ENCODE measurements at regions not wholly inside any gene's neighbourhood (a gene's known extent, or its start where the extent isn't known, plus 50 kb on each side); places are given as distances from the start of the nearest gene placed in this dataset.

DNA sequence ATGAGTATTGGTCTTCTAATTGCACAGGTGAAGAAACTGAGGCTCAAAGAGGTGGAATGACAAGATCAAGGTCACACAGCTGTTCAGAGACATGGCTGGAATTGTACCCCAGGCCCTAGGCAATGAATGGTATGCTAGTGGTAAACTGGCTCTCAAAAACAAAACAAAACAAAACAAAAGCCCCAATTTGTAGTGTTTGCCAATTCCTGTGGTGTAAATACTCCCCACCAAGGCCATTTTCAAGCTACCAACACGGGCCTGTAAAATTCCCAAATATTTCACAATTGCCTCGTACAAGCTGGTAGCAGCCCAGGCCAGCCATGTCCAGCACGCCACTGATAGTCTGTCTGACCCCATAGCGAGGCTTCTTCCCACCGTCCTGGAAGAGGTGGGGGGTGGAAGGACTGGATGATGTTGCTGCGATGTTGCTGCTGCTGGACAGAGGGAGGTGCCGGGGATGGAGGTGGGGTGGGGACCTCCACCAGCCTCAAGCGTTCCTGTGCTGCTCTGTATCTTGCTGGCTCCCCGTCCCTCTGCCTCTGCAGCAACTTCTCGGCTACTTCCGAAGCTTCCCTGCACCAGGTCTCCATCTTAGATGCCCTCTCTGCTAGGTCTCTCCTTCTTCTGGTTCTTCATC lies 62.2 kb upstream of the RUNX3 start:
- H3K27ac ChIP-seq (ENCODE audit: insufficient read depth, low read length), result no peak overlapping the region
- no peaks in the 10 kb centered on the region for H3K9me1 ChIP-seq (ENCODE audit: insufficient read depth, low read length)
- no peak overlapping the region for H3K23ac ChIP-seq (ENCODE audit: low read depth, low read length)
- no peaks in the 10 kb centered on the region for H3K4me1 ChIP-seq (ENCODE audit: control insufficient read depth, insufficient read depth, low read length)
- in situ Hi-C loops (cut with MboI; ENCODE audit: low sequenced_read_pairs), result no loop called here
- intact Hi-C loops (cut with micrococcal nuclease), result no loop called here
- no peak overlapping the region for H2BK120ac ChIP-seq (ENCODE audit: low read depth, low read length)
- no peak overlapping the region for H2AK9ac ChIP-seq (replicated peaks; ENCODE audit: low read depth, low read length, poor library complexity)
- H2BK20ac ChIP-seq (ENCODE audit: low read depth, low read length), result no peak overlapping the region
- ATAC-seq (ENCODE audit: low read depth) (no peak), DNase-seq (no peak)
- WGBS, 2 experiments (ENCODE audit: extremely low coverage in 2 of 2, insufficient read length in 1 of 2), result 100% methylated on average over 1 of the region's 11 CpGs; no CpG with 5 or more reads in 1 of the 2 experiments
- H3K14ac ChIP-seq (replicated peaks; ENCODE audit: low read depth, low read length), result no peak overlapping the region
- H3K56ac ChIP-seq (ENCODE audit: extremely low read depth, insufficient read depth, low read length), result no peak overlapping the region
- POLR2A ChIA-PET (ENCODE audit: unreplicated experiment), result no interaction called here
- H2BK5ac ChIP-seq (ENCODE audit: low read depth, low read length, poor library complexity, severe bottlenecking), result no peak overlapping the region
- dilution Hi-C loops (cut with HindIII; ENCODE audit: low sequenced_read_pairs, unreplicated experiment), result no loop called here
- H2AFZ ChIP-seq (replicated peaks; ENCODE audit: low read length, poor library complexity), result no peak overlapping the region
- H3K4ac ChIP-seq (ENCODE audit: low read depth, low read length), result no peak overlapping the region
- no peaks in the 10 kb centered on the region for H4K20me1 ChIP-seq (ENCODE audit: insufficient read depth, low read length)
- H4K5ac ChIP-seq (ENCODE audit: low read depth, low read length), result no peak overlapping the region
- TF ChIP-seq MAZ (IDR thresholded peaks at IDR 0.05; ENCODE audit: borderline replicate concordance, low read depth, low read length) (no peak), MXI1 (IDR thresholded peaks at IDR 0.05; ENCODE audit: borderline replicate concordance, low read depth, low read length) (no peak), CEBPB (IDR thresholded peaks at IDR 0.05; ENCODE audit: low read depth, low read length) (no peak), MAFK (IDR thresholded peaks at IDR 0.05; ENCODE audit: low read depth, low read length) (no peak), NFE2L2 (IDR thresholded peaks at IDR 0.05; ENCODE audit: low read depth, low read length) (no peak), RCOR1 (IDR thresholded peaks at IDR 0.05; ENCODE audit: insufficient replicate concordance, low read length) (no peak), CHD1 (IDR thresholded peaks at IDR 0.05; ENCODE audit: low read depth, low read length) (no peak), FOS (IDR thresholded peaks at IDR 0.05; ENCODE audit: low read depth, low read length) (no peak), POLR2A (IDR thresholded peaks at IDR 0.05; ENCODE audit: low read depth, low read length) (no peak)
- TF ChIP-seq, protein P1, sequence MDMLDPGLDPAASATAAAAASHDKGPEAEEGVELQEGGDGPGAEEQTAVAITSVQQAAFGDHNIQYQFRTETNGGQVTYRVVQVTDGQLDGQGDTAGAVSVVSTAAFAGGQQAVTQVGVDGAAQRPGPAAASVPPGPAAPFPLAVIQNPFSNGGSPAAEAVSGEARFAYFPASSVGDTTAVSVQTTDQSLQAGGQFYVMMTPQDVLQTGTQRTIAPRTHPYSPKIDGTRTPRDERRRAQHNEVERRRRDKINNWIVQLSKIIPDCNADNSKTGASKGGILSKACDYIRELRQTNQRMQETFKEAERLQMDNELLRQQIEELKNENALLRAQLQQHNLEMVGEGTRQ (IDR thresholded peaks at IDR 0.05; ENCODE audit: low read depth, low read length), result no peak
- TF ChIP-seq, protein P2, sequence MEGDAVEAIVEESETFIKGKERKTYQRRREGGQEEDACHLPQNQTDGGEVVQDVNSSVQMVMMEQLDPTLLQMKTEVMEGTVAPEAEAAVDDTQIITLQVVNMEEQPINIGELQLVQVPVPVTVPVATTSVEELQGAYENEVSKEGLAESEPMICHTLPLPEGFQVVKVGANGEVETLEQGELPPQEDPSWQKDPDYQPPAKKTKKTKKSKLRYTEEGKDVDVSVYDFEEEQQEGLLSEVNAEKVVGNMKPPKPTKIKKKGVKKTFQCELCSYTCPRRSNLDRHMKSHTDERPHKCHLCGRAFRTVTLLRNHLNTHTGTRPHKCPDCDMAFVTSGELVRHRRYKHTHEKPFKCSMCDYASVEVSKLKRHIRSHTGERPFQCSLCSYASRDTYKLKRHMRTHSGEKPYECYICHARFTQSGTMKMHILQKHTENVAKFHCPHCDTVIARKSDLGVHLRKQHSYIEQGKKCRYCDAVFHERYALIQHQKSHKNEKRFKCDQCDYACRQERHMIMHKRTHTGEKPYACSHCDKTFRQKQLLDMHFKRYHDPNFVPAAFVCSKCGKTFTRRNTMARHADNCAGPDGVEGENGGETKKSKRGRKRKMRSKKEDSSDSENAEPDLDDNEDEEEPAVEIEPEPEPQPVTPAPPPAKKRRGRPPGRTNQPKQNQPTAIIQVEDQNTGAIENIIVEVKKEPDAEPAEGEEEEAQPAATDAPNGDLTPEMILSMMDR (conservative IDR thresholded peaks at IDR 0.05; ENCODE audit: low read depth, low read length), result no peak
- H3K36me3 ChIP-seq (ENCODE audit: control insufficient read depth, insufficient read depth, low read length), result no peaks in the 10 kb centered on the region
- no peak overlapping the region for H4K91ac ChIP-seq (ENCODE audit: insufficient read depth, low read depth, low read length)
- BruUV-seq (replicated peaks), result no TSS peak
- CTCF ChIA-PET, result no interaction called here
- H2BK15ac ChIP-seq (ENCODE audit: low read depth, low read length), result no peak overlapping the region
- no peak overlapping the region for H3K4me3 ChIP-seq (ENCODE audit: insufficient read depth, low read depth, low read length)
- no peak overlapping the region for H4K8ac ChIP-seq (ENCODE audit: low read depth in 2 of 2, low read length in 2 of 2)
- no peak overlapping the region for H3K9ac ChIP-seq (ENCODE audit: low read depth, low read length)
- H3K27me3 ChIP-seq (ENCODE audit: control insufficient read depth, insufficient read depth, low read length), result peaks cover 61% of the 10 kb centered on the region
- H2AK5ac ChIP-seq (ENCODE audit: low read depth, low read length), result no peak overlapping the region
- H3K79me1 ChIP-seq (ENCODE audit: low read depth in 1 of 2, low read length in 2 of 2), result no peaks in the 10 kb centered on the region
- no peak overlapping the region for H3K4me2 ChIP-seq (ENCODE audit: low read depth, low read length)
- H3K9me3 ChIP-seq (ENCODE audit: control insufficient read depth, insufficient read depth, low read length), result peaks cover 7% of the 10 kb centered on the region
- no peak overlapping the region for H3K18ac ChIP-seq (ENCODE audit: low read depth, low read length)

Data from IMR-90 (cell line).